ENCODE measurements at regions not wholly inside any gene's neighbourhood (a gene's known extent, or its start where the extent isn't known, plus 50 kb on each side); places are given as distances from the start of the nearest gene placed in this dataset.
"Not testable (repeated sequence)": the region's sequence is repeated elsewhere in the genome, so short reads cannot be mapped to it uniquely, and the experiment has no call there.

- not testable (repeated sequence) for H3K36me3 ChIP-seq (ENCODE audit: insufficient read depth, low read length); H3K27ac ChIP-seq (ENCODE audit: low read depth, low read length); H2AFZ ChIP-seq (ENCODE audit: low read length, unreplicated experiment); H3K27me3 ChIP-seq (ENCODE audit: insufficient read depth, low read length); H3K4me1 ChIP-seq (ENCODE audit: control insufficient read depth, insufficient read depth, low read length, unreplicated experiment); H3K4me3 ChIP-seq (ENCODE audit: low read depth, low read length); H3K79me2 ChIP-seq (ENCODE audit: control insufficient read depth, insufficient read depth, low read length, unreplicated experiment)
These were observed 220.0 kb upstream of the NOTCH2NLA start for GRCh38 chr1:146448877-146449246.

- H3K27ac ChIP-seq (ENCODE audit: low read depth, low read length); H2AFZ ChIP-seq (ENCODE audit: low read length, unreplicated experiment); H3K79me2 ChIP-seq (ENCODE audit: control insufficient read depth, insufficient read depth, low read length, unreplicated experiment); H3K36me3 ChIP-seq (ENCODE audit: insufficient read depth, low read length); H3K4me1 ChIP-seq (ENCODE audit: control insufficient read depth, insufficient read depth, low read length, unreplicated experiment); H3K27me3 ChIP-seq (ENCODE audit: insufficient read depth, low read length); H3K4me3 ChIP-seq (ENCODE audit: low read depth, low read length): not testable (repeated sequence)
These were observed 219.5 kb upstream of the NOTCH2NLA start for GRCh38 chr1:146448212-146448876.

- not testable (repeated sequence) for H2AFZ ChIP-seq (ENCODE audit: low read length, unreplicated experiment); H3K79me2 ChIP-seq (ENCODE audit: control insufficient read depth, insufficient read depth, low read length, unreplicated experiment); H3K27me3 ChIP-seq (ENCODE audit: insufficient read depth, low read length); H3K4me1 ChIP-seq (ENCODE audit: control insufficient read depth, insufficient read depth, low read length, unreplicated experiment); H3K27ac ChIP-seq (ENCODE audit: low read depth, low read length); H3K36me3 ChIP-seq (ENCODE audit: insufficient read depth, low read length)
- H3K4me3 ChIP-seq (ENCODE audit: low read depth, low read length) = peak overlapping the region; percentile 63
These were observed 215.0 kb upstream of the NOTCH2NLA start for GRCh38 chr1:146443871-146444222.

DNA sequence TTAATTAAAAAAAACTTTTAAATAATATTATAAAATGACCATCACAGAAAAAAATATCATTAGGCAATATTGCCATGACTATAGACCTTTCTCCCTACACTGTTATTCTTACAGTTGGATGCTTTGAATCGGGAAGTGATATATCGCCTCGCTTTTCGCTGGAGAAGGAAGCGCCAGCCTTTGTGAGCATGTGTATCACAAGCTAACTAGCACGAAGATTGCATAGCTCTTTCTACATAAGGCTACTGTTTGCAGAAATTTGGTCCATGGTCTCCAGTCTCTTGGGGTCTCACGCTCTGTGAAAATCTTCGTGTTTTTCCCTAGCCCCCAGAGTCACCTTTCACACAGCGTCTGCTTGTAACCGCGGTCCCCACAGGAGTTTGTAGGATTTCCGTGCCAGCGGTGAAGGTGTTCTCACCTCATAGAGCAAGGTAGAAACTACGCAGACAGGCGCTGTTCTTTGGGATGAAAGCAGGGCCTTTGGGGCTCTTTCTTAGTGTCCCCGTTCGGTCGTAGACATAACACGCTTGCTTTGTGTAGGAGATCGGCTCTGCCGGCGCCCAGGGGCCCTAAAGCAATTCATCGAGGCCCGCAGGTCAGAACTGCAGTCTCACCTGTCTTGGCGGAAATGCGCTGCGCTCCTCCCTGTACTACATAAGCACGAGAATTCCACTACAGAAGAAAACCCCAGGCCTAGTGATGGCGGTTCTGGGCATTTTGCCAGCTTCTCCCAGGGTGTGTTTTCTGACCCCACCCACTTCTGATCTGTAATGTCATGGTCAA is 214.5 kb upstream of the NOTCH2NLA start:
- not testable (repeated sequence) for H2AFZ ChIP-seq (ENCODE audit: low read length, unreplicated experiment); H3K27ac ChIP-seq (ENCODE audit: low read depth, low read length); H3K79me2 ChIP-seq (ENCODE audit: control insufficient read depth, insufficient read depth, low read length, unreplicated experiment); H3K4me3 ChIP-seq (ENCODE audit: low read depth, low read length); H3K36me3 ChIP-seq (ENCODE audit: insufficient read depth, low read length); H3K4me1 ChIP-seq (ENCODE audit: control insufficient read depth, insufficient read depth, low read length, unreplicated experiment); H3K27me3 ChIP-seq (ENCODE audit: insufficient read depth, low read length)

GRCh38 chr1:146438543-146438942 is 209.7 kb upstream of the NOTCH2NLA start:
- H3K4me3 ChIP-seq (ENCODE audit: low read depth, low read length) = not testable (repeated sequence)

GRCh38 chr1:146416642-146417041 is 187.8 kb upstream of the NOTCH2NLA start:
- H3K27me3 ChIP-seq (ENCODE audit: insufficient read depth, low read length); H3K36me3 ChIP-seq (ENCODE audit: insufficient read depth, low read length); H3K4me1 ChIP-seq (ENCODE audit: control insufficient read depth, insufficient read depth, low read length, unreplicated experiment); H2AFZ ChIP-seq (ENCODE audit: low read length, unreplicated experiment); H3K27ac ChIP-seq (ENCODE audit: low read depth, low read length); H3K4me3 ChIP-seq (ENCODE audit: low read depth, low read length); H3K79me2 ChIP-seq (ENCODE audit: control insufficient read depth, insufficient read depth, low read length, unreplicated experiment): not testable (repeated sequence)

More at GRCh38 chr1:146438543-146438942, 209.7 kb upstream of the NOTCH2NLA start:
- not testable (repeated sequence) for H3K36me3 ChIP-seq (ENCODE audit: insufficient read depth, low read length); H3K27me3 ChIP-seq (ENCODE audit: insufficient read depth, low read length); H3K79me2 ChIP-seq (ENCODE audit: control insufficient read depth, insufficient read depth, low read length, unreplicated experiment); H3K27ac ChIP-seq (ENCODE audit: low read depth, low read length); H2AFZ ChIP-seq (ENCODE audit: low read length, unreplicated experiment); H3K4me1 ChIP-seq (ENCODE audit: control insufficient read depth, insufficient read depth, low read length, unreplicated experiment)

DNA sequence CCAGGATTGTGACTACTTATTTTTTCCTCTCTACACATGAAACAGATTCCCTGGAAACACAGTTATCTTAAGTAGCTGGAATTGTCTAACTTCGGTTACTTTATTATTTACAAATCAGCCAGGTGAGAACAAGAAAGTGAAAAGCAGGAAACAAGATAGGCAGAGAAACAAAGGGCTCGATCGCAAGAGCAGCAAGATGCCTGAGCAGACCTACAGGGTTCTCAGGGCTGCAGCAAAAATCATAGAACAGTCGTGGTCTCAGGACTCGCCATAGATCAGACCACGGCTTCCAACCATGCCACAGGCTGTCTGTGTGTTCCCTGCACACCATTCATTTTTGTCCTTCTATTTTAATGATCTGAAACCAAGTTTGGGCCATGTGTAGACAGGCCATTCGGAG is 186.2 kb upstream of the NOTCH2NLA start:
- not testable (repeated sequence) for H2AFZ ChIP-seq (ENCODE audit: low read length, unreplicated experiment); H3K27me3 ChIP-seq (ENCODE audit: insufficient read depth, low read length); H3K36me3 ChIP-seq (ENCODE audit: insufficient read depth, low read length); H3K27ac ChIP-seq (ENCODE audit: low read depth, low read length); H3K4me3 ChIP-seq (ENCODE audit: low read depth, low read length); H3K4me1 ChIP-seq (ENCODE audit: control insufficient read depth, insufficient read depth, low read length, unreplicated experiment); H3K79me2 ChIP-seq (ENCODE audit: control insufficient read depth, insufficient read depth, low read length, unreplicated experiment)

GRCh38 chr1:146413911-146414310 is 185.1 kb upstream of the NOTCH2NLA start:
- H3K4me1 ChIP-seq (ENCODE audit: control insufficient read depth, insufficient read depth, low read length, unreplicated experiment); H3K4me3 ChIP-seq (ENCODE audit: low read depth, low read length); H2AFZ ChIP-seq (ENCODE audit: low read length, unreplicated experiment); H3K27me3 ChIP-seq (ENCODE audit: insufficient read depth, low read length); H3K79me2 ChIP-seq (ENCODE audit: control insufficient read depth, insufficient read depth, low read length, unreplicated experiment); H3K27ac ChIP-seq (ENCODE audit: low read depth, low read length); H3K36me3 ChIP-seq (ENCODE audit: insufficient read depth, low read length): not testable (repeated sequence)

GRCh38 chr1:146411923-146412322 is 183.1 kb upstream of the NOTCH2NLA start:
- not testable (repeated sequence) for H3K36me3 ChIP-seq (ENCODE audit: insufficient read depth, low read length); H3K79me2 ChIP-seq (ENCODE audit: control insufficient read depth, insufficient read depth, low read length, unreplicated experiment); H3K27ac ChIP-seq (ENCODE audit: low read depth, low read length); H3K27me3 ChIP-seq (ENCODE audit: insufficient read depth, low read length); H3K4me3 ChIP-seq (ENCODE audit: low read depth, low read length); H2AFZ ChIP-seq (ENCODE audit: low read length, unreplicated experiment); H3K4me1 ChIP-seq (ENCODE audit: control insufficient read depth, insufficient read depth, low read length, unreplicated experiment)

DNA sequence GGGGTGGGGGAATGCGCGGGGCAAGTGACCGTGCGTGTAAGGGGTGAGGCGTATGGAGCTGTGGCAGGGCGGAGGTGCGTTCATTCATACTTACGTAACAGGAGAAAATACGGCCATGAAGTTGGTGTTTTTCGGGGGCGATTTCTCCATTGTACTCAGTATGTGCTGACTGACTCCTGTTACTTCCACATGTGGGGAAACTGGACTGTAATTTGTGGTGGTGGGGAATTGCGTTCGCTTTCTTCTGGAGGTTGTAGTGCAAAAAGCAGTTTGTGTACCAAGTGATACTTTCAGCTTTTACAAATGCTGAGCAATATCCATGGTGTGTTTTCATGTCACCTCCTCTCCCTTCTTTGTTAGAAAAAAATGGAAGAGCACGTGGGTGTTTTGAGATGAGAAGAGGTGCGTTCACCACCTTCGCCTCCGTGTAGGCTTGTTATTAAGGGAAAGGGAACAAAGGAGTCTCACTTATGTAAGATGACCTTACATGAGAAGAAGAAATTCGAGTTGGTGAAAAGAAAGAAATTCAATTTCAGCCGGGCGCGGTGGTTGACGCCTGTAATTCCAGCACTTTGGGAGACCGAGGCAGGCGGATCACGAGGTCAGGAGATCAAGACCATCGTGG is 181.1 kb upstream of the NOTCH2NLA start:
- not testable (repeated sequence) for H3K79me2 ChIP-seq (ENCODE audit: control insufficient read depth, insufficient read depth, low read length, unreplicated experiment); H3K27me3 ChIP-seq (ENCODE audit: insufficient read depth, low read length); H3K36me3 ChIP-seq (ENCODE audit: insufficient read depth, low read length); H3K4me1 ChIP-seq (ENCODE audit: control insufficient read depth, insufficient read depth, low read length, unreplicated experiment)
- peak overlapping the region; percentile 64 for H3K27ac ChIP-seq (ENCODE audit: low read depth, low read length)
- H3K4me3 ChIP-seq (ENCODE audit: low read depth, low read length) = peak overlapping the region; percentile 69
- peak overlapping the region; percentile 60 for H2AFZ ChIP-seq (ENCODE audit: low read length, unreplicated experiment)

All from ACC112 (cell line).